A549 (cell line): ENCODE measurements at regions not wholly inside any gene's neighbourhood (a gene's known extent, or its start where the extent isn't known, plus 50 kb on each side); places are given as distances from the start of the nearest gene placed in this dataset.

Experiments used
- ATAC-seq, 2 experiments: fragments of 200-7000 bp in 1 of 2; fragments of >200 bp in 1 of 2; cut with Nextera tagmentation in 1 of 2; cut with Tn5 transposase in 1 of 2; 3 replicates each; pipeline versions ENCODE4 v1.8.0 to v1.9.1; 2018 to 2020; ENCODE audit warnings: mild to moderate bottlenecking in 1 of 2, moderate library complexity in 1 of 2
- CTCF ChIA-PET: fragments of 300-600 bp; sonication (Branson Sonifier 250); formaldehyde crosslinking; extraction: SDS; loops from one replicate; lab custom pipeline; 2021; ENCODE audit warnings: antibody characterized with exemption, inconsistent platforms; lab: Yijun Ruan, JAX
- POLR2A ChIA-PET: fragments of 350-600 bp; formaldehyde crosslinking; extraction: SDS; loops from one replicate; lab custom pipeline; 2021; ENCODE audit warnings: antibody characterized with exemption, inconsistent platforms; lab: Yijun Ruan, JAX
- DNase-seq, 2 experiments: peaks; one replicate each; pipeline versions ENCODE4 v3.0.0 to v3.0.0-alpha.2; 2011 to 2016; ENCODE audit warnings: low read depth in 1 of 2, low spot score in 1 of 2
- FAIRE-seq: peaks from 2 replicates; lab custom pipeline; 2011; peaks lifted over from hg19 to GRCh38; lab: Jason Lieb, UNC
- H3K27ac ChIP-seq, 2 experiments: fragments of >200 bp; sonication (Bioruptor Twin); formaldehyde crosslinking; 3 replicates each; pipeline ENCODE4 v1.5.1; 2016 to 2017
- H3K4me1 ChIP-seq: fragments of >200 bp; sonication (Bioruptor Twin); formaldehyde crosslinking; 3 replicates; pipeline ENCODE4 v1.6.1; 2016
- H3K4me2 ChIP-seq: fragments of >200 bp; sonication (Bioruptor Twin); formaldehyde crosslinking; 3 replicates; pipeline ENCODE4 v1.6.1; 2016
- H3K4me3 ChIP-seq: fragments of >200 bp; sonication (Bioruptor Twin); formaldehyde crosslinking; 3 replicates; pipeline ENCODE4 v1.5.1; 2016
- H3K9me3 ChIP-seq: fragments of >200 bp; sonication (Bioruptor Twin); formaldehyde crosslinking; 3 replicates; pipeline ENCODE4 v1.6.1; 2016
- ATOH8 ChIP-seq: fragments of 250-450 bp; sonication (Bioruptor Pico); IDR thresholded peaks from 2 replicates; pipeline ENCODE4 v1.5.0; 2020; ENCODE audit warnings: low read depth, mild to moderate bottlenecking, moderate library complexity
- CBX8 ChIP-seq: fragments of 200-600 bp; sonication (generic); IDR thresholded peaks from 2 replicates; pipeline ENCODE4 v1.6.1; 2016
- CEBPB ChIP-seq, 2 experiments: fragments of >200 bp in 1 of 2; sonication (Bioruptor Twin) in 1 of 2; formaldehyde crosslinking in 1 of 2; IDR thresholded peaks; 2 replicates each; pipeline ENCODE4 v1.6.1; 2012 to 2016
- EHF ChIP-seq: fragments of 250-450 bp; sonication (Bioruptor Pico); IDR thresholded peaks from 2 replicates; pipeline ENCODE4 v1.5.0; 2020; ENCODE audit warnings: mild to moderate bottlenecking
- ELK1 ChIP-seq: fragments of 150-350 bp; IDR thresholded peaks from 2 replicates; pipeline ENCODE4 v1.6.1; 2014; ENCODE audit warnings: low read depth, mild to moderate bottlenecking, low read length
- FOSB ChIP-seq: fragments of 250-450 bp; sonication (Bioruptor Pico); IDR thresholded peaks from 2 replicates; pipeline ENCODE4 v1.5.0; 2020; ENCODE audit warnings: mild to moderate bottlenecking, moderate library complexity
- HDAC2 ChIP-seq: fragments of 200-600 bp; sonication (generic); IDR thresholded peaks from 2 replicates; pipeline ENCODE4 v1.6.1; 2016
- MAZ ChIP-seq: fragments of 150-350 bp; IDR thresholded peaks from 2 replicates; pipeline ENCODE4 v1.6.1; 2014; ENCODE audit warnings: antibody characterized with exemption, low read depth, low read length, borderline replicate concordance
- MYC ChIP-seq: IDR thresholded peaks from 2 replicates; pipeline ENCODE4 v1.6.1; 2012; ENCODE audit warnings: mild to moderate bottlenecking, inconsistent platforms, low read length, improper control_type of control experiment, borderline replicate concordance
- PHF8 ChIP-seq: fragments of 200-600 bp; sonication (generic); IDR thresholded peaks from 2 replicates; pipeline ENCODE4 v1.6.1; 2016; ENCODE audit warnings: low read depth, mild to moderate bottlenecking, antibody characterized with exemption, moderate library complexity, borderline replicate concordance
- RAD21 ChIP-seq, 2 experiments: fragments of >200 bp in 1 of 2; sonication (Bioruptor Twin) in 1 of 2; formaldehyde crosslinking in 1 of 2; IDR thresholded peaks in 1 of 2; conservative IDR thresholded peaks in 1 of 2; 2 replicates in 1 of 2; 3 replicates in 1 of 2; pipeline ENCODE4 v1.6.1; 2012 to 2018; ENCODE audit warnings: inconsistent platforms in 1 of 2
- RNF2 ChIP-seq: fragments of 200-600 bp; sonication (generic); IDR thresholded peaks from 2 replicates; pipeline ENCODE4 v1.6.1; 2016; ENCODE audit warnings: low read depth, mild to moderate bottlenecking, antibody characterized with exemption, moderate library complexity, borderline replicate concordance
- TP53 ChIP-seq: fragments of 250-450 bp; sonication (Bioruptor Pico); IDR thresholded peaks from 2 replicates; pipeline ENCODE4 v1.5.0; 2021; ENCODE audit warnings: mild to moderate bottlenecking, moderate library complexity
- WGBS: methylation state at CpG from one replicate; pipeline ENCODE4 v1.1.6; 2017; ENCODE audit errors: missing lambda C conversion rate; 5-methylcytosine and 5-hydroxymethylcytosine counted together
- TF ChIP-seq, protein P1 (sequence below): fragments of >200 bp; sonication (Bioruptor Twin); formaldehyde crosslinking; IDR thresholded peaks from 3 replicates; pipeline ENCODE4 v1.6.1; 2016
- TF ChIP-seq, protein P2 (sequence below): IDR thresholded peaks from 2 replicates; pipeline ENCODE4 v1.6.1; 2012; ENCODE audit warnings: low read depth, borderline replicate concordance
- TF ChIP-seq, protein P3 (sequence below): IDR thresholded peaks from 2 replicates; pipeline ENCODE4 v1.6.1; 2012

- WGBS, result 20% methylated on average over 4 of the region's 6 CpGs
- POLR2A ChIA-PET, result no interaction called here
- Histone ChIP-seq H3K4me3 (no peak overlapping the region), H3K4me1 (no peaks in the 10 kb centered on the region), H3K9me3 (no peaks in the 10 kb centered on the region), H3K27ac (no peak overlapping the region), H3K4me2 (no peak overlapping the region)
- CTCF ChIA-PET, result interaction anchor here (0.8 kb wide), 1 partner anchor 352 kb away, joined by 3 read pairs; no protein-coding TSS in a partner anchor
- FAIRE-seq (no peak), ATAC-seq (no peak), DNase-seq (no peak)
- TF ChIP-seq, protein P1, sequence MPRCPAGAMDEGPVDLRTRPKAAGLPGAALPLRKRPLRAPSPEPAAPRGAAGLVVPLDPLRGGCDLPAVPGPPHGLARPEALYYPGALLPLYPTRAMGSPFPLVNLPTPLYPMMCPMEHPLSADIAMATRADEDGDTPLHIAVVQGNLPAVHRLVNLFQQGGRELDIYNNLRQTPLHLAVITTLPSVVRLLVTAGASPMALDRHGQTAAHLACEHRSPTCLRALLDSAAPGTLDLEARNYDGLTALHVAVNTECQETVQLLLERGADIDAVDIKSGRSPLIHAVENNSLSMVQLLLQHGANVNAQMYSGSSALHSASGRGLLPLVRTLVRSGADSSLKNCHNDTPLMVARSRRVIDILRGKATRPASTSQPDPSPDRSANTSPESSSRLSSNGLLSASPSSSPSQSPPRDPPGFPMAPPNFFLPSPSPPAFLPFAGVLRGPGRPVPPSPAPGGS, result no peak
- no peak for TF ChIP-seq ATOH8 (CRISPR knock-in tag)
Measured at GRCh38 chr10:128563904-128564303, 437.7 kb upstream of the MKI67 start.

GRCh38 chr10:128566361-128566968 lies 440.2 kb upstream of the MKI67 start:
- no peak for DNase-seq
- no peak overlapping the region for H3K27ac ChIP-seq
- no peak for FAIRE-seq
- no peak overlapping the region for H3K4me2 ChIP-seq
- WGBS, result 26% methylated on average over 8 of the region's 13 CpGs
- TF ChIP-seq TP53 (CRISPR knock-in tag) (no peak), RAD21 (conservative IDR thresholded peaks at IDR 0.05 in 1 of 2, IDR thresholded peaks at IDR 0.05 in 1 of 2) (no peak), FOSB (CRISPR knock-in tag) (no peak), RNF2 (no peak), EHF (CRISPR knock-in tag) (no peak), HDAC2 (no peak), ATOH8 (CRISPR knock-in tag) (no peak), PHF8 (no peak), MYC (no peak)
- ChIA-PET POLR2A (no interaction called here), CTCF (interaction anchor here (1.0 kb wide), 1 partner anchor 9 kb away, joined by 3 read pairs; no protein-coding TSS in a partner anchor)
- no peak overlapping the region for H3K4me3 ChIP-seq
- H3K4me1 ChIP-seq, result no peaks in the 10 kb centered on the region
- no peaks in the 10 kb centered on the region for H3K9me3 ChIP-seq
- no peak for ATAC-seq

DNA sequence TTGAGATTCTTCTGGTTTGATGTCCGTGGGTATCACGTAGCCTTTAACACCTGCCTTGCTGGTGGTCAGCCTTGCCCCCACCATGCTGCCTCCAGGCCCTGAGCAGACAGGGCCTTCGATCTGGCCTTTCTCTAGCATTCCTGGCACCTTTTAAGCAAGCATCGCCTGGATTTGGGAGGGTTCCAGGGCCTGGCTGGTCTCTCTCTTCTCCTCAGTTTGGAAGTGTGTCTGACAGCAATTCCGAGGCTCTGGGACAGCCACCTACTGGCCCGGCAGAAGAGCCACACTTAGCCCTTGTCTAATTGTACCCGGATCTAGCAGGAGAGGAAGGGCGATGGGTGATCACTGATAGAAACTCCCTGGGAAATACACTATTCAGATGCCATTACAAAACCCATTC lies 441.3 kb upstream of the MKI67 start:
- ChIA-PET POLR2A (no interaction called here), CTCF (interaction anchor here (1.0 kb wide), 1 partner anchor 10 kb away, joined by 3 read pairs; no protein-coding TSS in a partner anchor)
- ATAC-seq, result peak in 1 of 2 experiments; percentile 38; a peak in 1 of 6 replicates
- Histone ChIP-seq H3K27ac (no peak overlapping the region), H3K4me2 (no peak overlapping the region), H3K4me1 (no peaks in the 10 kb centered on the region), H3K4me3 (no peak overlapping the region), H3K9me3 (no peaks in the 10 kb centered on the region)
- DNase-seq, result no peak
- WGBS, result 30% methylated on average over 8 of the region's 8 CpGs
- no peak for FAIRE-seq
- TF ChIP-seq CEBPB (IDR thresholded peaks at IDR 0.05), result no peak
- TF ChIP-seq, all 56 proteins: peak for 0

GRCh38 chr10:128568041-128568440 lies 441.8 kb upstream of the MKI67 start:
- CTCF ChIA-PET, result no interaction called here
- Histone ChIP-seq H3K9me3 (no peaks in the 10 kb centered on the region), H3K27ac (no peak overlapping the region), H3K4me3 (no peak overlapping the region), H3K4me1 (no peaks in the 10 kb centered on the region), H3K4me2 (no peak overlapping the region)
- 25% methylated on average over 10 of the region's 11 CpGs for WGBS
- POLR2A ChIA-PET, result no interaction called here
- TF ChIP-seq, protein P2, sequence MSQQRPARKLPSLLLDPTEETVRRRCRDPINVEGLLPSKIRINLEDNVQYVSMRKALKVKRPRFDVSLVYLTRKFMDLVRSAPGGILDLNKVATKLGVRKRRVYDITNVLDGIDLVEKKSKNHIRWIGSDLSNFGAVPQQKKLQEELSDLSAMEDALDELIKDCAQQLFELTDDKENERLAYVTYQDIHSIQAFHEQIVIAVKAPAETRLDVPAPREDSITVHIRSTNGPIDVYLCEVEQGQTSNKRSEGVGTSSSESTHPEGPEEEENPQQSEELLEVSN, result no peak
- TF ChIP-seq, protein P3, sequence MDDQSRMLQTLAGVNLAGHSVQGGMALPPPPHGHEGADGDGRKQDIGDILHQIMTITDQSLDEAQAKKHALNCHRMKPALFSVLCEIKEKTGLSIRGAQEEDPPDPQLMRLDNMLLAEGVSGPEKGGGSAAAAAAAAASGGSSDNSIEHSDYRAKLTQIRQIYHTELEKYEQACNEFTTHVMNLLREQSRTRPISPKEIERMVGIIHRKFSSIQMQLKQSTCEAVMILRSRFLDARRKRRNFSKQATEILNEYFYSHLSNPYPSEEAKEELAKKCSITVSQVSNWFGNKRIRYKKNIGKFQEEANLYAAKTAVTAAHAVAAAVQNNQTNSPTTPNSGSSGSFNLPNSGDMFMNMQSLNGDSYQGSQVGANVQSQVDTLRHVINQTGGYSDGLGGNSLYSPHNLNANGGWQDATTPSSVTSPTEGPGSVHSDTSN, result no peak
- TF ChIP-seq MAZ (no peak), EHF (CRISPR knock-in tag) (no peak), ELK1 (no peak), PHF8 (no peak), CBX8 (no peak)
- ATAC-seq (no peak), FAIRE-seq (no peak), DNase-seq (no peak)
